HL-60/S4 treated with retinoic acid at 250 ng/mL for 4 days and 3 days (cell line): ENCODE measurements at regions not wholly inside any gene's neighbourhood (a gene's known extent, or its start where the extent isn't known, plus 50 kb on each side); places are given as distances from the start of the nearest gene placed in this dataset.

Source experiments
- in situ Hi-C: fragments of 300-500 bp; cut with MboI; formaldehyde crosslinking; loops from 2 replicates; pipeline ENCODE4 v1.7.0; 2022; ENCODE audit warnings: low sequenced_read_pairs

- in situ Hi-C loops = no loop called here
These were observed 244.8 kb downstream of the BAMBI start for GRCh38 chr10:28922127-28922526.

DNA sequence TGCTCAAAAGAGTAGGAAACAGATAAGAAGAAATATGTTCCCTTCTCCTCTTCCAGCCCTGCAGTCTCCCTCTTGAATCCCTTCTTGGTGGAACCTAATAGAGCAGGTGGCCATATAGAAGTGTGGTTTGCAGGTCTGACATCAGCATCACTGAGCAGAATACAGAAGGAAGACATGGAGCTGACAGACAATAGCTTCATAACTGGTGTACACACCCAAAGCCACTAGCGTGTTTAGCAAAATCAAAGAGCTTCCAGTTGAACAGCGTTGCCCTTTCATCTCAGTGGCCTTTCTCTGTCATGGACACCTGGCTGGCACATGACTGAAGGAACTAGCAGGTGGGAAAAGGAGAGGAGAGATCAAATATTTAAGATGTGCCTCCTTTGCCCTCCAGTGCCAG is 245.5 kb downstream of the BAMBI start:
- in situ Hi-C loops = no loop called here

DNA sequence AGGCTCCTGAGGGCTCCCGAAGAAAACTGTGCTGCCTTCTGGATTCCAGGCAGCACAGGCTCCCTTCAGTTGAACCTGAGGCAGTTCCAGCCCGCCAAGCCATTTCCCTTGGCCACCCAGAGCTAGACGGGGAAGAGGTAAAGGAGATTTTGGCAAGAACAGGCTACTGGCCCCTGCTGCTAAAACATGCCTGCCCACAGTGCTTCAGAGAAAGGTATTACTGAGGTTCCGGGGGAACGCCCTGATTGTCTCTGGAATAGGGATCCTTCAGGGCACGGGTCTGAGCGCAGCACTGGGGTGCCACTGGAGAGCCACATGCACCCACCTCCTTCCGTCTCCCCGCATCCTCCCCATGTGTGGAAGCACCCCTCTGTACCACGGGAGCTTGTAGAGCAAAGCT is 247.4 kb downstream of the BAMBI start:
- in situ Hi-C loops = no loop called here

DNA sequence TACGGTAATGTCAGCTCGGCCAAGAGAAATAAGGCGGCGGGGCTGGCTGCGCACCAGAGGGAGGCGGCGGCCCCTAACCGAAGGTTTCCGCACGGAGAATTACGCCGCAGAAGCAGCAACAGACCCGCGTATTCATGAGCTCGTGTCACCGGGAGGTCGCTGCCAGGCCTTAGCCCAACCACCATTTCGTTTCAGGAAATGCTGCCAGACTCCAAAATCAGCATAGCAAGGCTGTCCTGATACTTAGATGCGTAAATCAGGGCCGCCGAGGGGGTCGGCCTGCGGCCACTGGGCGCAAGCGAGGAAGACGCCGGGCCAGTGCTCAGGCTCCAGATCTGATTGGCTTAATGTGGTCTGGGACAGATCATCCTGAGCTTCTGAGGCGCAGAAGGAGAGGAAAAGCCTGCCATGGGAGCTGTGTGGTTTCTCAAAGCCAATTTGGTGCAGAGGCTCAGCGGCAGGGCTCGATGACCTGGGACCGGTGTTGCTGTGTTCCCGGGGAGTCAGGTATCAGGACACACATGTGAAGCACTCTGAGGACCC is 247.9 kb downstream of the BAMBI start:
- in situ Hi-C loops = no loop called here

DNA sequence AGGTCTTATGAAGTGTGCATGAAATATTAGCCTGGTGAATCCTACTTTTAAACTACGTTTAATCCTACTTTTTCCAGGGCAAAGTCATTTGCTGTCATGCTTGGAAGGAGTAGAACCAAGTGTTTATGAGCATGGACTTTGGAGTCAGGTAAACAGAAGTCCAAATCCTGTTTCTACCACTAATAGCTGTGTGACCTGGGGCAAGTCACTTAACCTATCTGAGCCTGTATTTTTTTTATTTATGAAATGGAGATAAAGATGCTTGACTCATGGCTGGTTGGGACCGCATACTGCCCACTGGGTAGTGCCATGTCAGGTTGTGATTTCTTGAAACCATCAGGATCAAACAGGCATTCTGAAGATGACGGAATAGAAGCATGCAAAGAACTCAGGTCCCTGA is 249.6 kb downstream of the BAMBI start:
- in situ Hi-C loops = no loop called here

GRCh38 chr10:28928484-28928883 is 251.2 kb downstream of the BAMBI start:
- in situ Hi-C loops = no loop called here

DNA sequence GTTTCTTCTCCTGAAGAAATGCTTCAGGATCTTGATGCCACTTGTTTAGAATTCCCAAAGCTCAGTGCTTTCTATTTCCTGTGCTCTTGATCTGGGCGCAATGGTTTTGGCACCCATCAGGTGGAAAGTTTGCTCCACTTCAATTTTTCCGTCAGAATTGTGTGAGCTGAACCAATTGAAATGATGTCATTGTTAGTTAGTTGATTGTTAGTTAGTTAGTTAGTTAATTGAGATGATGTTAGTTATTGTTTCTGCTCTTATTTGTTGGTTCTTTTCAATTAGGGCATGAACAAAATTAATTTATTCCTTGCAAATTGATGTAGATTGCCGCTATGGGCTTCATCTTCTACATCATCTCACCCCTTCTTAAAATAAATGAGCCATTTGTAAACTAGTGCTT is 252.6 kb downstream of the BAMBI start:
- in situ Hi-C loops = no loop called here

GRCh38 chr10:28930514-28931495 is 253.5 kb downstream of the BAMBI start:
- in situ Hi-C loops = no loop called here

DNA sequence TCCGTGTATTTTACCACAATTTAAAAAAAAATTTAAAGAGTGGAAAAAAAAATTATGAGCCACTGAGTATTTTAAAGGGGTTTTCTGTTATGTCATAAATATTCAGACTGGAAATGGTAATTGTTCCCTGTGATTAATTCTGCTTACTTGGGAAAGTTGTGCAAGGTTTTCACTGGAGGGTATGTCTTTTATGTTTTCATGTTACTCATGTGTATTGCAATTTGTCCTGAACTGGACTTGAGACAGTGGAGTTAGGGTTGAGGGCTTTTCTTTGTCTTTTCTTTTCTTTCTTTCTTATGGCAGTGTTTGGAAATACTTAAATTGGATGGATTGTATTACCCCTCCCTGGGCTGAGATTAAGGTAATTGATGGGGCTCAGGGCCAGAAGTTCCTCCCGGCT is 257.7 kb downstream of the BAMBI start:
- in situ Hi-C loops = no loop called here

- in situ Hi-C loops = no loop called here
These were observed 260.6 kb downstream of the BAMBI start for GRCh38 chr10:28937959-28938358.

DNA sequence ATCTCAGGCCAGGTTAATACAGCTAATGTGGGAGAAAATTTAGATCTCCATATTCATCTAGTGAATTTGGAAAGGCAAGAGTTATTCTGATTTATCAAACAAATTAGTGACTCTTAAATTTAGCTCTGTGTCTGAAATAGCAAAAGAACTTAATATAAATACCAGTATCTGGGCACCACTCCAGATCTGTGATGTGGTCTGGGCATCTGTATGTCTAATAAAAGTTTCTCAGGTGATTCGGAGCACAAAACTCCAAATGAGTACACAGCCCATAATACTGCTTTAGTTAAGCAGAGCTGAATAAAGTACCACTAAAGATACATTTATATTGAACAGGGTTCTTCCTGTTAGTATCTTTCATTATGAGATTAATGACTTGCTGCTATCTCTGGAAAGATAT is 261.4 kb downstream of the BAMBI start:
- in situ Hi-C loops = no loop called here

DNA sequence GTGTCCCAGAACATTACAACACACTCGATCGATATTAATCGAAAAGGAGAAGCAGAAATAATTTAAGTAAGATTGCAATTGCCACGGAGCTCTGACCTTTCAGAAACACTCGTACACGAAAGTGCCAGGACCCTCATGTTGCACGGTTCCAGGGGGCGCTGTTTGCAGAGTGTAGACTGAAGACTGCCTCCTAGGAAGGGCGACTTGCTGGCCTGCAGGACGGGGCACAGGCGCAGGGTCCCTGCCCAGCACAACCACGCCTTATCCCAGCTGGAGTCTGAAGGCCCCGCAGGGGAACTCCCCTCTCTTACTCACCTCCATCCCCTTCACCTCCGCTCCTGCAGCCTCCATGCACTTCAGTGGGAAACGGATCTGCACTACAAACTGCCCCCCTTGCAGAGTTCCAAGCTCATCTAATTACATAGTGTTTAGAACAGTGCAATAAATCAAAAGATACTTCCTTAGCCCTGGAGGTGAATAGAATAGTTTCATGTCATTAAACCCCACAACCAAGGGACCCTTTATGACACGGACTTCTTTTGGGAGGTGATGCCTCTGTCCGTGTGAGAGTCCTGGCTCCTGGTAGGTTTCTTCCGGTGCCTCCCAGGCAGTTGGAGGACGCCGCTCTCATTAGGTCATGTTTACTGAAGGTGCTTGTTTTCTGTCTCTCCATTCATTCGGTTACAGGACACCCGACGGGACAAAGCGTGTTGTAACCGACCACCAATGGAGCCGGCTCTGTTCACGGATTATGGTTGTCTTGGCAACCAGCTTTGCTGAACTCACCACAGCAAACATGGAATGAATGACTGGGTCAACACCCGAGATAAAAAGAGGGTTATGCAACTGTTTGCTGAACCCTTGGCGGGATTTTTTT is 262.2 kb downstream of the BAMBI start:
- in situ Hi-C loops = no loop called here

DNA sequence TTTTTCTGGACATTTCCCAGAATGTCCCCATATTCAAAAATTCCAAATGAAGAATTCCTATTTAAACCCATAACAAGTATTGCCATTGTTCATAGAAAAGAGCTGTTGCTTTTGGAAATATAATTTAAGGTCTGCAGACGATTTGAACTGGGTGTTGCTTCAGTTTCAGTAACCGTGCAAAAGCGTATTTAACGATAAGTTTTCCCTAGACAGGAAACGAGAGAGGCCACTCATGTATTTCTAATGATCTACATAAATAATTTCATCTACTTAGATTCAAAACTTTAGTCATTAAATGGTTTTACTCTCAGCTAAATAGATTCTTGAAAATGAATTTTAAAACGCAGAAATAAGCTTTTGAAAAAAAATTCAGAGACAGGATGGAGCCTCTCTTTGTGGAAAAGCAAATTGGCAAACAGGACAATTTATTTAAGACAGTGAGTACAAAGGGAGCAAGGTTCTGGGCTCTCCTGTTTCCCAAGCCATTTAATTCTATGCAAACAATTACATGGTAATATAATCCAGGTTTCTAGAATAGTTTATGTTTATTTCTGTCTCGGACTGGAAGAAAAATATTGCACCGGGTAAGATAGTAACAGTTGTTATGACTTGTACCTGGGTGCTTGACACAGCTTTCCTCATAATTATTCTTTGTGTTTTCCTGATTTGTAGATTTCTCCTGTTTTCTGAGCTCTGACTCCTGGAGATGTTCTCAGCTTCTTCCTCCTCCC is 263.0 kb downstream of the BAMBI start:
- in situ Hi-C loops = no loop called here

DNA sequence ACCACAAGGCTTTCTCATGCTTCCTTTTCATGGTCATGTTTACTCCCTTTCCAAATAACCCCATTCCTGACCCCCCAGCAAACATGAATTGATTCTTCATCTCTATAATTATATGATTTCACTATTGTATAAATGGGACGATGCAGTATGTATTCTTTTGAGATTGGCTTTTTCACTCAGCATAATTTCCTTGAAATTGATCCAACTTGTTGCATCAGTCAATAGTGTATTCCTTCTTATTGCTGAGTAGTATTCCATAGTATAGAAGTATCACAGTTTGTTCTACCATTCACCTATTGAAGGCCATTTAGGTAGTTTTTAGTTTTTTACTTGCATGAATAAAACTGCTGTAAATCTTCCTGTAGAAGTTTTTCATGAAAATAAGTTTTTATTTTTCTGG is 264.7 kb downstream of the BAMBI start:
- in situ Hi-C loops = no loop called here

GRCh38 chr10:28945959-28946358 is 268.6 kb downstream of the BAMBI start:
- in situ Hi-C loops = no loop called here

GRCh38 chr10:28946479-28946878 is 269.2 kb downstream of the BAMBI start:
- in situ Hi-C loops = no loop called here

DNA sequence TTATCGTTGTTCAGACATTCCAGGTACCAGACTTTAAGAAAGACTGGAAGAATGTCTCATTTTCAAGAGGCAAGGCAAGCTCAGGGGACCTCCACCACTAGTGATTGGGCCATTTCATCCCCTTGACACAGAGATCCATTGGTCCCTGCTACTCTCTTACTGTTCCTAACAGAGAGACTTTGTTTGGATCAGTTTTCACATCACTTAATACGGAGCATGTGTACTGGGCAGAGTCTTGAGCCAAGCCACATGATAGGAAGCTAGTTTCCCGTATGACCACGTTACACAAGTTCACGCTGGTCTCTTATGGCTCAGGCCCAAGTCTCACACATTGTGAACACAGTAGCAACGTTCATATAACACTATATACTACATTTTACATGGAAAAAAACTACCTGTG is 269.9 kb downstream of the BAMBI start:
- in situ Hi-C loops = no loop called here

DNA sequence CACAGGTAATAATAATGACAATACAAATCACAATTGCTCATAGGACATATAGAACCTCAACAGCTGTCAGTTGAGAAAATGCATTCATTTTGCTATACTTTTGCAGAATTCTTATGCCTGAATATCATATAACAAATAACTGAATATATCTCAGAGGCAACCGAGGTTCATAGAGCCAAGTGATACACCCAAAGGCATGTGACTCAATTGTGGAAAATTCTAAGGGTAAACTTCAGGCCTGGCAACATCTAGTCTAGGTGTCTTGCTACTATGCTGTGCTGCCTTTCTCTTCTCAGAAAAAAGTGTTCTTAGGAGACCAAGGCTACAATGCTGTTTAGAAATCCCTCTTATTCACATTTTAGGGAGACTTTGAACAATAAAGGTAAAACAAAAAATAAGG is 270.7 kb downstream of the BAMBI start:
- in situ Hi-C loops = no loop called here

DNA sequence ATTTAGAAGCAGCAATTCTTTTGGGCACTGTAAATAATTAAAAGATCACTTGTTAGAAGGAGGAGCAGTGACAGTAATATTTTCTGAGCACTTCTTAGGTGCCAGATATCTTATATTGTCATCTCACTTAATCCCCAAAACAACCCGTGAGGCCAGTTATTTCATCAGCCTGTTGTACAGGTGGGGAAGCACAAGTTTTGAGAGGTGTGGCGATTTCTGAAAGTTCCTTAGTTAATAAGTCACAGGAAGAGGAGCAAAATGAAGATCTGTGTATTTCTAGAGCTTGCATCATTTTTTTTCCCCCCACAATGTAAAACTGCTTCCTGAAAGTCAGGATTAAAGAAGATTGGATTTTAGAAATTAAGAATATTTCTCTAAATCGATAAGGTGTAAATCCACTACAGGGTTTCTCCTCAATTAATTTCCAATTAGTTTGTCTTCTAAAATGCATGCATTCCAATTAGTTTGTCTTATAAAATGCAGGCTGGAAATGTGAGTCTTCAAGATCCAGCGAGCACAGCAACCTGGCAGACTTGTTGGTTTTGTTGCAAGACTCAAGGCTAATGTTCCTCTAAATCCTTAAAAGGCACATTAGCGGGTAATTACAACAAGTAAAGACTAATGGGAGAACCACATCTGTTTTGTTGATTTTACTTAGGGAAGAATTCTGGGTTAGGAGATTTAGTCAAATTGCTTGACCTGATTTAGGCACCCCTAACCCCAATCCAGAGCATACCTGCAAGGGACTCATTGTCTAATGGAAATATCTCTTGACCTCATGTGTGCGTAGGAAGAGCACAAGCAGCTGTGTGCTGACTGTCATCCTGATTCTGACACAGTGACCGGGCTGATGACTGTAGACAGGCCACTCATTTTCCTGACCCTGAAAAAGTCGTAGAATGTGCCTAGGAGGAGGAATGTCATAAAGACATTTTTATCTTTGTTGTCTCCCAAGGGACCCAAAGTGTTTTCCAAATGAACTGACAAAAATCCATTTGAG is 272.0 kb downstream of the BAMBI start:
- in situ Hi-C loops = no loop called here

- in situ Hi-C loops = no loop called here
These were observed 274.2 kb downstream of the BAMBI start for GRCh38 chr10:28951484-28951883.
